ENCODE measurements at regions not wholly inside any gene's neighbourhood (a gene's known extent, or its start where the extent isn't known, plus 50 kb on each side); places are given as distances from the start of the nearest gene placed in this dataset.

- no peaks in the 10 kb centered on the region for H3K36me3 ChIP-seq
- no peak overlapping the region for H3K4me3 ChIP-seq
- no peak for DNase-seq (ENCODE audit: low spot score in 2 of 2)
- 36% methylated on average over 2 of the region's 2 CpGs for WGBS, 2 donors
- no peaks in the 10 kb centered on the region for H3K27me3 ChIP-seq
- TF ChIP-seq, protein P1, sequence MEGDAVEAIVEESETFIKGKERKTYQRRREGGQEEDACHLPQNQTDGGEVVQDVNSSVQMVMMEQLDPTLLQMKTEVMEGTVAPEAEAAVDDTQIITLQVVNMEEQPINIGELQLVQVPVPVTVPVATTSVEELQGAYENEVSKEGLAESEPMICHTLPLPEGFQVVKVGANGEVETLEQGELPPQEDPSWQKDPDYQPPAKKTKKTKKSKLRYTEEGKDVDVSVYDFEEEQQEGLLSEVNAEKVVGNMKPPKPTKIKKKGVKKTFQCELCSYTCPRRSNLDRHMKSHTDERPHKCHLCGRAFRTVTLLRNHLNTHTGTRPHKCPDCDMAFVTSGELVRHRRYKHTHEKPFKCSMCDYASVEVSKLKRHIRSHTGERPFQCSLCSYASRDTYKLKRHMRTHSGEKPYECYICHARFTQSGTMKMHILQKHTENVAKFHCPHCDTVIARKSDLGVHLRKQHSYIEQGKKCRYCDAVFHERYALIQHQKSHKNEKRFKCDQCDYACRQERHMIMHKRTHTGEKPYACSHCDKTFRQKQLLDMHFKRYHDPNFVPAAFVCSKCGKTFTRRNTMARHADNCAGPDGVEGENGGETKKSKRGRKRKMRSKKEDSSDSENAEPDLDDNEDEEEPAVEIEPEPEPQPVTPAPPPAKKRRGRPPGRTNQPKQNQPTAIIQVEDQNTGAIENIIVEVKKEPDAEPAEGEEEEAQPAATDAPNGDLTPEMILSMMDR (IDR thresholded peaks at IDR 0.05): no peak
- TF ChIP-seq EP300 (IDR thresholded peaks at IDR 0.05) (no peak), POLR2A (IDR thresholded peaks at IDR 0.05) (no peak)
- no peak overlapping the region for H3K27ac ChIP-seq
- H3K4me1 ChIP-seq: no peaks in the 10 kb centered on the region
- no peaks in the 10 kb centered on the region for H3K9me3 ChIP-seq
Measured at GRCh38 chr6:50214937-50215336, 165.2 kb upstream of the DEFB112 start.

GRCh38 chr6:50217841-50218240 is 168.1 kb upstream of the DEFB112 start:
- 69 to 70% methylated on average over 3 of the region's 3 CpGs for WGBS, 2 donors
- Histone ChIP-seq H3K4me1 (no peaks in the 10 kb centered on the region), H3K9me3 (no peaks in the 10 kb centered on the region), H3K27ac (no peak overlapping the region), H3K27me3 (no peaks in the 10 kb centered on the region), H3K36me3 (no peaks in the 10 kb centered on the region), H3K4me3 (no peak overlapping the region)
- DNase-seq (ENCODE audit: low spot score in 2 of 2): no peak
- TF ChIP-seq POLR2A (IDR thresholded peaks at IDR 0.05) (no peak), EP300 (IDR thresholded peaks at IDR 0.05) (no peak)
- TF ChIP-seq, protein P1 (IDR thresholded peaks at IDR 0.05): no peak

DNA sequence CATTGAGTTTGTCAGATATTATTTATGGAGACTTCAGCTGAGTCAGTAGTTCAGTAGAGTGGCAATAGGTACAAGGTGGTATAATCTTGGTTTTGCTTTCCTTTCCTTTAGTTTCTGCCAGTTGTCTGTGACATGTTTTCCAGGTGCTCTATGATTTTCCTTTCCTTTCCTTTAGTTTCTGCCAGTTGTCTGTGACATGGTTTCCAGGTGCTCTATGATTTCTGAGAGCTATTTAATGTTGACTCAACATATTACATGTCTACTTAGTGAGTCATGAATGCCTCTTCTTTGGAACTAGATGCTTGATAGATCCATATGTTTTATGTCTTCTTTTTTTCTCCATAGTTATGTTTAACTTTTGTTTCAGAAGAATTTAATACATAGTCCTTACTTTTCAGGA is 186.4 kb upstream of the DEFB112 start:
- H3K36me3 ChIP-seq: no peaks in the 10 kb centered on the region
- H3K4me3 ChIP-seq: no peak overlapping the region
- no peak overlapping the region for H3K27ac ChIP-seq
- TF ChIP-seq POLR2A (IDR thresholded peaks at IDR 0.05): no peak
- TF ChIP-seq, protein P1 (IDR thresholded peaks at IDR 0.05): no peak
- no peak for TF ChIP-seq EP300 (IDR thresholded peaks at IDR 0.05)
- DNase-seq (ENCODE audit: low spot score in 2 of 2): no peak
- no peaks in the 10 kb centered on the region for H3K4me1 ChIP-seq
- H3K27me3 ChIP-seq: no peaks in the 10 kb centered on the region
- H3K9me3 ChIP-seq: no peaks in the 10 kb centered on the region

DNA sequence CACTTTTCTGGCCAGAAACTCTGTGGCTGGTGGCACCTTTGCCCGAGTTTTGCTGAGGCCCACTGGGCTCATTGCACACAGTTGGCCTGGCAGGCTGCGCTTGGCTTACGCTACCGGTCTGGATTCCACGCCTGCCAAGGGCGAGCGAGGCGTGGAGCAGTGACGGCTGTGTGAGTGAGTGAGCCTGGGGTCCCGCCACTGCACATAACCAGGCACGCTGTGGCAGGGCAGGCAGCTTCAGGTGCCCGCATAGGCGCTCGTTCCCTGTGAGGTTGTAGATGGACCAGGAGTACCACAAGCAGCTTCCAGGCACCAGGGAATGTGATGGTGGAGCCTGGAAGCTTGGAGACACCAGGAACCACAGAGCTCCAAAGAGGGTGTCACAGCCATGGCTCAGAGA is 190.1 kb upstream of the DEFB112 start:
- WGBS, 2 donors: 93% methylated on average over 6 to 14 of the region's 14 CpGs
- Histone ChIP-seq H3K27me3 (no peaks in the 10 kb centered on the region), H3K4me1 (no peaks in the 10 kb centered on the region), H3K9me3 (no peaks in the 10 kb centered on the region), H3K4me3 (no peak overlapping the region), H3K36me3 (no peaks in the 10 kb centered on the region), H3K27ac (no peak overlapping the region)
- no peak for DNase-seq (ENCODE audit: low spot score in 2 of 2)
- TF ChIP-seq POLR2A (IDR thresholded peaks at IDR 0.05) (no peak), EP300 (IDR thresholded peaks at IDR 0.05) (no peak)
- TF ChIP-seq, protein P1 (IDR thresholded peaks at IDR 0.05): no peak

GRCh38 chr6:50240986-50241385 is 191.3 kb upstream of the DEFB112 start:
- 92 to 96% methylated on average over 6 to 8 of the region's 8 CpGs for WGBS, 2 donors
- DNase-seq (ENCODE audit: low spot score in 2 of 2): no peak
- Histone ChIP-seq H3K36me3 (no peaks in the 10 kb centered on the region), H3K27me3 (no peaks in the 10 kb centered on the region), H3K4me3 (no peak overlapping the region), H3K27ac (no peak overlapping the region), H3K4me1 (no peaks in the 10 kb centered on the region), H3K9me3 (no peaks in the 10 kb centered on the region)
- TF ChIP-seq POLR2A (IDR thresholded peaks at IDR 0.05) (no peak), EP300 (IDR thresholded peaks at IDR 0.05) (no peak)
- TF ChIP-seq, protein P1 (IDR thresholded peaks at IDR 0.05): no peak
